HG03025 (cell line): ENCODE measurements at regions not wholly inside any gene's neighbourhood (a gene's known extent, or its start where the extent isn't known, plus 50 kb on each side); places are given as distances from the start of the nearest gene placed in this dataset.
"Not testable (repeated sequence)": the region's sequence is repeated elsewhere in the genome, so short reads cannot be mapped to it uniquely, and the experiment has no call there.

Experiments
- ATAC-seq: cut with Tn5 transposase; IDR thresholded peaks from one replicate; pipeline ENCODE4 v1.9.1; 2021; ENCODE audit warnings: mild to moderate bottlenecking, moderate library complexity; ENCODE audit not compliant: unreplicated experiment, low FRiP score

DNA sequence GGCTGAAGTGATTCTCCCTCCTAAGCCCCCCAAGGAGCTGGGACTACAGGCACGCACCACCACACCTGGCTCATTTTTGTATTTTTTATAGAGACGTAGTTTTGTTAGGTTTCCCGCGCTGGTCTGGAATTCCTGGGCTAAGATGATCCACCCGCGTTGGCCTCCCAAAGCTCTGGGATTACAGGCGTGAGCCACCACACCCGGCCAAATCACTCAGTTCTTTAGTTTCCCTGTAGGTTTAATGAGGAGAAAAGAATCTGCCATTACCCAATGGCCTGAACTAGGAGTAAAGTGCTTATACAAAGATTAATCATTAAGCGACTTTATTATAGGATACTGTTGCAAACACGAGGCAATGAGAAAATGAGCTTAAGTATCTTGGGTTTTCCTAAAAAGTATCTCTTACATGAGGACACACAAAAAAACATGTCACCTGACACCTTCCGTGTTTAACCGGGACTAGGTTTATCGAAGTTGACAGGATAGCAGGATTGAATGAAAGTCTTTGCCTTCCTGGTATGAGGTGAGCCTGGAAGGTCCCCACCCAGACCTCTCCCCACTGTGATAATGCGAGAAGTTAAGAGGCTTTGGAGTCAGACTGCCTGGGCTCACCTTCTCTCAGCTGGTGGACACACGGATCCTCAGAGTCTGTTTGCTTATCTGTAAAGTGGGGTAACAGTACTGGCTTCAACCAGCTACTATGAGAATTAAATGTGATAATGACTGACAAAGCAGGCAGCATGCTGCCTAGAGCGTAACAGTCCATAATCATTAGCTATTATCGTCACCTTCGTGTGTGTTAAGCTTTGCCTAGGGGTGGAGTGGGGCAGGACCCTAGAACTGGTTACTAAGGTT, 133.5 kb upstream of the KRAS start:
- ATAC-seq = no peak

DNA sequence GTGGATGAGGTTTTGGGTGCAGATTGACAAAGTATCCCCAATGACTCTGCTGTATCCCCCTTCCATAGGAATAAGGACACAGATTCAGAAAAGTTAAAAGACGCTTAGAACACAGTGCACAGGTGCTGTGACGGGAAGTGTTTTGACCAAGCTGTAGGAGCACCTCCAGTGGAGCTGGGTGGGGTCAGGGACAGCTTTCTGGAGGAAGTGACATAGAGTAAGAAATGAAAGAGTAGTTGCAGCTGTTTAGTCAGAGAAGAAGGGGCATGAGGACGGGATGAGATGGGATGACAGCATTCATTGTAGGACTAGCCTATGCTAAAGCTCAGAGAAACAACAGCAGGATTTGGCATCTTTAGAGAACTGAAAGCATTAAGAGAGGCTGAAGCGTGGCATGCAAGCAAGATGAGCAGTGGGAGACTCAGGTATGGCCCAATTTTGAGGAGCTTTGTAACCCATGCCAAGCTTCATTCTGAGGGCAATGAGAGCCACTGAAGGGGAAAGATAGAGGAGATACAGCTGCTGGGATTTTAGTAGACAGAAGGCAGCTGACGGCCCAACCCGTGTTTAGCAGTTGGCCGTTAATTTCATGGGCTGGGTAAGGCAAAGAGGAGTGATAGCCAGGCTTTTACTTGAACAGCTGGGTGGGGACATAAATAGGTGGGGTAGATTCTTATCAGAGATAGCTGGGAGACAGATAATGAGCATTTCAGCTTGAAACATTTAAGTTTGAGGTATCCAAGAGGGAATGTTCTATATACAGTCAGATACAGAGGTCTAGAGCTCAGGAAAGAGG, 131.8 kb upstream of the KRAS start:
- no peak for ATAC-seq

DNA sequence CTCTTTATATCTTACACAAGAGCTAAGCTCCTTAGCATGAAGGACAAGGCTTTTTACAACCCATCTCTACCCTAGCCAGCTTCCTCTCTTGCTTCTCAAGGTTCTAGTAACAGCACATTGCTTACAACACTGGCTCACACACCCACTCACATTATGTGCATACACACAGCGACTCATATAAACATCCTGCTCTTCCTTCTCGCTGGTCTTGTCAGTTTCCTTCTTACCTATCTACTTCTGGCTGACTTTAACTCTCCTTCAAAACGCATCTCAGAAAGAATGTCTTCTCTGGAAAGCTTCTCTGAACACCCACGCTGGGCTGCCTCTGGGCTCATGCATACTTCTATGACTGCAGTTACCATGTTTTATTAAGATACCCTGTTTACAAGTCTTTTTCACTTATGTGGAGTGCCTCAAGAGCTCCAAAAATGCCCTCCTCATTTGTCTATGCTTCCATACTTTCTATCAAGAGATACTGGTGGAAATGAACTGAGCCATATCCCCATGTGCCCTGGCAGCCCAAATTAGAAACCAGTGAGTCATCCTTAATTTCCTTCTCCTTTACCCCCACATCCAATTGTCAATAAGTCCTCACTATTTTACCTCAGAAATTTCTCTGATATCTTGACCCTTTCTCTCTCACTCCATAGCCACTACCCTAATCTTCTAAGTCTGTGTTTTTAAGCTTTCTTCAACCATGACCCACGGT, 126.9 kb upstream of the KRAS start:
- peak; percentile 66 for ATAC-seq

DNA sequence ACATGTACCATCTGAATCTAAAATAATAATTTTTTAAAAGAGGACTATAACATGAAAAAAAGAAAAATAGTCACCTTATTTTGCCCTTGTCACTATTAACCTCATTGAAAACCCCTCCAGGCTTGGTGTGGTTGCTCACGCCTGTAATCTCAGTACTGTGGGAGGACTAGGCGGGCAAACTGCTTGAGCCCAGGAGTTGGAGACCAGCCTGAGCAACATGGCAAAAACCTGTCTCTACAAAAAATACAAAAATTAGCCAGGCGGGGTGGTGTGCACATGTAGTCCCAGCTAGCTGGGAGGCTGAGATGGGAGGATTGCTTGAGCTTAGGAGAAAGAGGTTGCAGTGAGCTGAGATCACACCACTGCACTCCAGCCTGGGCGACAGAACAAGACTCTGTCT, 126.3 kb upstream of the KRAS start:
- ATAC-seq = no peak

DNA sequence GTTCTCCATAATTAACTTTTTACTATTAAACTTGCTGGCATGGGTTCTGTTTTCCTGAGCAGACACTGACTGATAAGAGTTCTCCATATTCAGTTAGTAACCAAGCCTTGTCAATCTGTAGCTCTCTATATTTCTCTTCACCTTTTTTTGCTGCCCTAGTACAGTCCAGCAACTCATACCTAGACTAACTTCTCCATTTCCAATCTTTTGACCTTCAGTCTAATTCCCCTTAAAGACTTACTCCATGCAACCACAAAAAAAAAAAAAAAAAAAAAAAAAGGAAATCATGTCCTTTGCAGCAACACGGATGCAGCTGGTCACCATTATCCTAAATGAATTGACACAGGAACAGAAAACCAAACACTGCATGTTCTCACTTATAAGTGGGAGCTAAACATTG, 125.7 kb upstream of the KRAS start:
- no peak for ATAC-seq

DNA sequence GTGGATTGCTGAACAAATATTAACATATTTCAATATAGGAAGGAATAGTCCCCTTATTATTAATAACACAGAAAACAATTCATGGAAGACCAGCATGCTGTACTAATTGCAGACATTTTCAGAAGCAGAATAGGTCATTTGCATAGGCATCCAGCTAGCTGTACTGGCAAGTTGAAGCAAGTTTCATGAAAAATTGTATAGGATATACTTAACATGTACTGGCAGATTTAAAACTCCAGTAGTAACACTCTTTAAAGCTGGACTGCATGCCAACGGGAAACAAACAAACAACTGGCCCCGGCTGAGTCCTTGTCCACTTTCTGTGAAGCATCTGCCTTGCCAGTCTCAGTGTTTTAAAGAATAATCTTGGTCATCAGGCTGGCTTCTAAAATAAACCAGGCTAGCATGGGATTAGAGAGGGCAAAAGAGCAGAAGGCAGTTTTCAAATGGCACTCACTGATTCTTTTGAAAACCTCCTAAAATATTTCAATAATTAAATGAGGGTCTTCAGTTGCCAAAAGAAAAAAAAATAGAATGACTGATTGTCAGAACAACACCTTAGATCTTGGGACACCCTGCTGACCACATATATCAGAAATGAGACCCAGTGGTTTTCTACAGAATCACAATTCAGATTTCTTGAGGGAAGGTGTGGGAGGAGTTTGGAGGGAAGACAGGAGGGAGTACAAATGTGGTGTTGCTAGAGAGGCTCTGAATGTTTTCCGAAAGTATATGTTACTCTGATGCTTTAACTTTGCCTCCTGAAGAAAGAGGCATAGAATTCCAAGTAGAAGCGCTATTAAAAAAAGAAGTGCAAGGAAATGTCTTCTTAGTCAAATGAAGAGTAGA, 122.5 kb upstream of the KRAS start:
- ATAC-seq = no peak

DNA sequence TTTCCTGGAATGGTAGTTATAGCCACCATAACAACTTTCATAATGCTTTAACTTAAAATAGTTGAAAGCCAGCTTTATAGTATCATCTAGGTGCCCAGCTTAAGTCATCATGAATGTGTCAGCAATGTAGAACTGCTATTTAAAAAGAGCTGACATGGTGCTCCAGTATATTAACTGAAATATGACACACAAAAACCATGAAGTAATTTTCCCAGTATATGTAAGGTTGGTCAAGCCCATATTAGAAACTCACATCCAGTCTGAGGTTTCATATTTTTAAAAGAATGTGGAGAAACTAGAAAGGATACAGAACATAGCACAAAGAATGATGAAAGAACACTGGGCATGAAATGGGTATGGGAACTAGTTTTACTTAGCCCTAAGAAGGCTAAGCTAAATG, 121.3 kb upstream of the KRAS start:
- no peak for ATAC-seq

DNA sequence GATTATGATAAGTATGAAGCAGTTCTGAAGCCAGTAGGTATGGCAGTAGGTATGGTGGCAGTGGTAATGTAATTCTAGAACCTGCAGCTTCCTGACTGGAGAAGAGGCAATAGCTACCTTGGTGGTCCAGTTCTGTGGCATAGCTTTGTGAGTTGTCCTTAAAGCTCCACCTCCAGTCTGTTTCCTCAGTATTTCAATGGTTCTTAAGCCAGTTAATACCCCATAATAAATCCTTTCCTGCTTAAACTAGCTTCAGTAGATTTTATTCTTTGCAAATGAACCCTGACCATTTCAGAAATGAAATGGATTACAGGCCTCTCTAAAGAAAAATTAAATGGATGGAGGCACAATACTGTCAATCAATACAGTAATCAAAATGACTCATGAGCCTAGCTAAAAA, 117.8 kb upstream of the KRAS start:
- no peak for ATAC-seq

DNA sequence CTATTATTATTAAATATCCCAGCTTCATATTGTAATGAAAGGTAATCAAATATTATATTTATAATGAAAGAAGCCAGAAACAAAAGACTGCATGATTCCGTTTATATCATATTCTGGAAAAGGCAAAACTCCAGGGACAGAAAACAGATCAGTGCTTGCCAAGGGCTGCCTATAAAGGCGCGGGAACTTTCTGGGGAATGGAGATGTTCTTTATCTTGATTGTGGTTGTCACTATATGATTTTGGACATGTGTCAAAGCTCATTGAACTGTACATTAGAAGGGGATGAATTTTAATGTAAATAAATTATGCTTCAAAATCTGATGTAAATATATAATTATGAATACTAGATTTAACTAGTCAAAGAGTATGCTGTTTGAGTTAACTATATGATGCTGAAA, 115.4 kb upstream of the KRAS start:
- no peak for ATAC-seq

DNA sequence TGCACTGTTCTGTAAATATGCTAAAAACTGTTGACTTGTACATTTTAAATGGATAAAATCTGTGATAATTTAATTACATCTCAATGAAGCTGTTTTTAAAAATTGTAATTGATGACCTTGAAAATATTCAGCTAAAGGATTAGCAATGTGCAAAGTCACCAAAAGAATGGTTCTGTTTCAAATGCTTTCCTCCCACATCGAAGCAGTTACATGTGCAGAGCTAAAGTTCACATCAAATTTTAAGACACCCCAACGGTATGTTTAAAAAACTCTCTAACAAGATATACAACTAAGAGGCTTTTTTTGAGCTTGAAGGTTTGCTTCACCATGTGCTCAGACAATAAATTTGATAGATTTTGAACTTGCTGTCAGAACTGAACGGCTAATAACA, 114.6 kb upstream of the KRAS start:
- ATAC-seq = peak; percentile 24

DNA sequence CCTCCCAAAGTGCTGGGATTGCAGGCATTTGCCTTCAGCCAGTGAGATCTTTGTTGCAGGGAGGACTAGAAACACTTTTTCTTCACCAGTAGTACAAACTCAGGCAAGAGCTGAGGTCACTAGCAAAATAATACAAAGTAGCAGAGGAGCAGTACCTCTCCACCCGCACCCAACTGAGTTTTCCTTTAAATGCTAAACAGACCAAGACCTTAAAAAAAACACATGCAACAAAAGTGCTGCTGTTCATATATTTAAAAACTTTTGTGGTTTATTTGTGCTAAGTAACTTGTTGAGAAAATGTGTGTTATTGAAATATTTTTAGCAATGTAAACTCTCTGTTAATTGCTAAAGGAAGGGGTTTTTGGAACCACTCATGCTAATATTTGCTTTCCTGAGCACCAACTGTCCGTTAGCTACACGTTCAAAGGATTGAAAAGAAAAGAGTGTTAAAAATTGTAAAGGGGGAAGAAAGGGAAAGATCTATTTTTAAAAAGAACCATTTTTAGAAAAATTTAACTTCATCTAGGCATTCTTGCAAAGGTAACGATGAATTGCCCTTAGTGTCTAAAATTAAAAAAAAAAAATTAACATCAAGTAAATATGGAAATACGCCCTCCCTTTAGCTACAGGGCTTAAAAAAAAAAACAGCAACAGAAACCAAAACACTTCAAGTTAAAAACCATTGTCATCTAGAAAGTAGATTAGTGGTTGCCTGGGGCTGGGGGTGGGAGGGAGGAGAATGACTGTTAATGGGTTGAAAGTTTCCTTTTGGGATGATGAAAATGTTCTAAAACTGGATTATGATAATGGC, 114.0 kb upstream of the KRAS start:
- ATAC-seq = peak; percentile 76

DNA sequence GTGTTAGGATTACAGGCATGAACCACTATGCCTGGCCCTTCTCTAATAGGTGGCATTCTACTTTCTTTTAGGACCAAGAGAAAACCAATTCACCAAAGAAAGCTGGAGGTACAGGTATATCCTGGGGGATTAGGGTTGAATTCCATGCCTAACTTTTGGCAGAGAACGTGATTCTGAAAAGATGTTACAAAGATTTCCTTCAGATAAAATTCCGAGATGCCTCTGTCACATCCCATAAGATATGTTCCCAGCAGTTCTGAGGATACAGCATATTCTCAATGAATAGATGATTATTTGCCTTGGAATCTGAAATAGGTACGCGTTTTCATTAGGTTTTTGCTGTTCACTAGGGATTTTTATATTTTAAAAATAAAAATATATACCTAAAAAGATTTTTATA, 111.9 kb upstream of the KRAS start:
- ATAC-seq = no peak

DNA sequence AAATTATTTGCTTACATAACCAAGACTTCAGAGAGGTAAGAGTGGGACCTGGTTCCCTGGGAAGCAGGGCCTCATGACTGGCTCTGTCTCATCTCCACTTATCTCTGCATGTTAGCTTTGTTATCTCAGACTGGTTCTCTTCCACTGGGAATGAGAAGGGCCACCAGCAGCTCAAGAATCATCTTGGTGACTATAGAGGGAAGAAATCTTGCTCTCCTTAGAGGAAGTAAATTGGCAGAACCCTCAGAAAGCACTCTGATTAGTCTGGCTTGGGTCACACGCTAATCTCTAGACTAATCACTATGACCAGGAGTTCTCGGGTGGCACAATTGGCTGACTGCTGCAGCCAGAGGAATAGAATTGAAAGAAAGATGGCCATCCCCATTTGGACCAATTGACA, 110.8 kb upstream of the KRAS start:
- no peak for ATAC-seq

DNA sequence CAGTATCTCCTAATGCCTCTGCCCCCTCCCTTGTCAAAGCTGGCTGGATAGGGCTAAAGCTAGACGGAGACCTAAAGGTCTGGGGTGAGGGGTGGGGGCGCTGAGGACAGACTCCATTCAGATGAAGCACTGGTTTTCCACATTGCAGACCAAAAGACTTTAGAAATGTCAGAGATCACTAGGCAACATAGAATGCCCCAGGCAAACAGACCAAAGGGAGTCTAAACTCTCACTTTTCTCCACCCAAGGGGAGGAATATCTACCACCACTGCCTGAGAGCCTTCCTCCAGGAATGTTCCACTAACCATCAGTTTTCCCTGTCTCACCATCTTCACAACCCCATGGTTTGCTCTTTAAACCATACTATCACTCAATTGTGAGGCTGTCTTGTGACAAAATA, 106.9 kb upstream of the KRAS start:
- no peak for ATAC-seq

DNA sequence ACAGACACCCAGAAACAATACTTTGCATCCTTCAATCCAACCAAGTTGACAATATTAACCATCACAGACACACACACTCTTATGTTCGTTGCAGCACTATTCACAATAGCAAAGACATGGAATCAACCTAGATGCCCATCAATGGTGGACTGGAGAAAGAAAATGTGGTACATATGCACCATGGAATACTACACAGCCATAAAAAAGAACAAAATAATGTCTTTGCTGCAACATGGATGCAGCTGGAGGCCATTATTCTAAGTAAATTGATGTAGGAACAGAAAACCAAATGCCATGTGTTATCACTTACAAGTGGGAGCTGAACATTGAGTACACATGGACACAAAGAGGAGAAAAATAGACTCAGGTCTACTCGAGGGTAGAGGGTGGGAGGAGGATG, 102.2 kb upstream of the KRAS start:
- not testable (repeated sequence) for ATAC-seq

DNA sequence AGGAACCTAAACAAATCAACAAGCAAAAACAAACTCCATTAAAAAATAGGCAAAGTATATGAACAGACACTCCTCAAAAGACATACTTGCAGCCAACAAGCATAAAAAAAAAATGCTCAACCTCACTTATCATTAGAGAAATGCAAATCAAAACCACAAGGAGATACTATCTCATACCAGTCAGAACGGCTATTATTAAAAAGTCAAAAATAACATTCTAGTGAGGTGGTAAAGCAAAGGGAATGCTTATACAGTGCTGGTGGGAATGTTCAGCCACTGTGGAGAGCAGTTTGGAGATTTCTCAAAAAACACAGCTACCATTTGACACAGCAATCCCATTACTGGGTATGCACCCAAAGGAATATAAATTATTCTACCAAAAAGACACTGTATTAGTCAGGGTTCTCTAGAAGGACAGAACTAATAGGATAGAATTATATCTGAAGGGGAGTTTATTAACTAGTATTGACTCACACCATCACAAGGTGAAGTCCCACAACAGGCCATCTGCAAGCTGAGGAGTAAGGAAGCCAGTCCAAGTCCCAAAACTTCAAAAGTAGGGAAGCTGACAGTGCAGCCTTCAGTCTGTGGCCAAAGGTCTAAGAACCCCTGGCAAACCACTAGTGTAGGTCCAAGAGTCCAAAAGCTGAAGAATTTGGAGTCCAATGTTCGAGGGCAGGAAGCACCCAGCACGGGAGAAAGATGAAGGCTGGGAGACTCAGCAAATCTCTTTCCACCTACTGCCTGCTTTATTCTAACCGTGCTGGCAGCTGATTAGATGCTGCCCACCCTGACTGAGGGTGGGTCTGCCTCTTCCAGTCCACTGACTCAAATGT, 101.6 kb upstream of the KRAS start:
- ATAC-seq = no peak

DNA sequence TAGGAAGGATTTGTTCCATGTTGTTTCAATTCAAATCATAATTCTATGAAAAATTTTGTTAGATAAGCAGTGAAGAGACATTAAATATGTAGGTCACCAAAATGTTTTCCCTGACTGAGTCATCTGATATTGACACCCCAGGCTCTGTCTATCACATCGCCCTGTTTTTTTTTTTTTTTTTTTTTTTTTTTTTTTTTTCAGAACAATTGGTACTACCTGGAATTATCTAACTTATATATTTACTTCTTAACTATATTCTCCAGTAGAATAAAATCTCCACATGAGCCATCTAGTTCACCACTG, 97.8 kb upstream of the KRAS start:
- ATAC-seq = no peak

DNA sequence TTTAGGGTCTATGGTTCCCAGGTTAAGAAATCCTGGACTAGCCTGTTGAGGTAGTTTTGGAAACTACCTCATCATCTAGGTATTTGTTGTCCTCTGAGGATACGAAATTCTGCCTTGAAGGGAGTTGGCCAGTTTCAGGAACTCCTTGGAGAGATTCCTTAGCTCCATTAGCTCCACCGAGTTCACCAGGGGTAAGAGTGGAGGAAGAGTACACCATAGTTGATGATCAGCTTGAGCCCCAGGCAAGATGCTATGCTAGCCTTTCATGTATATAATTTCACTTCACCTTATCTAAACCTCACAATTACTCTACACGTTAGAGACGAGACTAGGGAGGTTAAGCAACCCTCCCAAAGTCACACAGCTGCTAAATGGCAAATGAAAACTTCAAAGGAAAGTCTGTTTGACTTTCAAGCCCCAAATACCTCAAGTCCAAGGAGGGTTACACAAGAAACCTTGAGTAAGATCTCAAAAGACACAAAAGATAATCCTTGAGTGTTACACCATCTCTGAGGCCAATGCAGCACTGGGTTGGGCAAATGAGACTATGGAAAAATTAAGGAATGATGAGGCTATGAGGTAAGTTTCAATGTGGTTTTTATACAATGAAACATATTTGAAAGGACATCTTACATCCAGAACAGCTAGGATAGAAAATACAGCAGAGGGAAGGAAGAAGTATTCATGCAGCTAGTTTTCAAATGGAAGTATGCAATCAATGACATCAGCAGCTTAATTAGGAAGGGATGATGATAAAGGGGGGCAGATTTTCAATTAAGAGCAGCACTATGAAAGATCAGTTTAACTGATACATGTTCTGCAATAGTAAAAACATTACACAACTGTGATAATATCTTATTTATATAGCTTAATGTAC, 97.2 kb upstream of the KRAS start:
- ATAC-seq = no peak
